Common myeloid progenitor, CD34-positive (primary cell): ENCODE measurements at regions not wholly inside any gene's neighbourhood (a gene's known extent, or its start where the extent isn't known, plus 50 kb on each side); places are given as distances from the start of the nearest gene placed in this dataset.

Experiments used
- CTCF ChIA-PET: fragments of 350-600 bp; sonication (Branson Sonifier 250); formaldehyde crosslinking; loops from one replicate; lab custom pipeline; 2021; ENCODE audit warnings: antibody characterized with exemption; lab: Charles Lee
- POLR2A ChIA-PET: fragments of 350-600 bp; sonication (Branson Sonifier 250); formaldehyde crosslinking; loops from one replicate; lab custom pipeline; 2021; ENCODE audit warnings: antibody characterized with exemption; lab: Charles Lee
- DNase-seq, 3 donors: peaks; one replicate each; pipeline versions ENCODE4 v3.0.0 to v3.0.0-alpha.2; 2013
- H3K27ac ChIP-seq, 2 experiments: 1 replicate in 1 of 2; 2 replicates in 1 of 2; pipeline ENCODE4 v1.7.0; 2013; ENCODE audit warnings: inconsistent platforms in 2 of 2, low read length in 2 of 2, mild to moderate bottlenecking in 2 of 2, low read depth in 1 of 2, moderate library complexity in 1 of 2; ENCODE audit not compliant: severe bottlenecking in 2 of 2, insufficient read depth in 1 of 2, poor library complexity in 1 of 2
- H3K27me3 ChIP-seq, 5 experiments: replicated peaks in 2 of 5; 1 replicate in 3 of 5; 2 replicates in 2 of 5; pipeline versions ENCODE4 v1.6.1 to v1.7.0; 2013; ENCODE audit warnings: low read length in 4 of 5, mild to moderate bottlenecking in 2 of 5, moderate library complexity in 2 of 5, inconsistent platforms in 1 of 5; ENCODE audit not compliant: insufficient read depth in 5 of 5, control insufficient read depth in 4 of 5
- H3K36me3 ChIP-seq, 4 experiments: 1 replicate in 2 of 4; 2 replicates in 2 of 4; pipeline versions ENCODE4 v1.6.1 to v1.7.0; 2013; ENCODE audit warnings: low read length in 3 of 4, control low read depth in 1 of 4, mild to moderate bottlenecking in 1 of 4; ENCODE audit not compliant: control insufficient read depth in 4 of 4, insufficient read depth in 4 of 4
- H3K4me1 ChIP-seq, 4 experiments: 1 replicate in 3 of 4; 2 replicates in 1 of 4; pipeline versions ENCODE4 v1.6.1 to v1.7.1; 2013; ENCODE audit warnings: low read length in 3 of 4, mild to moderate bottlenecking in 3 of 4, control low read depth in 1 of 4, inconsistent platforms in 1 of 4, moderate library complexity in 1 of 4; ENCODE audit not compliant: control insufficient read depth in 4 of 4, insufficient read depth in 4 of 4; ENCODE audit errors: control extremely low read depth in 1 of 4
- H3K4me3 ChIP-seq, 7 experiments: 1 replicate in 4 of 7; 2 replicates in 3 of 7; pipeline versions ENCODE4 v1.5.1 to v1.7.0; 2013; ENCODE audit warnings: mild to moderate bottlenecking in 7 of 7, low read length in 6 of 7, moderate library complexity in 6 of 7, inconsistent platforms in 2 of 7, low read depth in 2 of 7, control low read depth in 1 of 7; ENCODE audit not compliant: insufficient read depth in 4 of 7, control insufficient read depth in 1 of 7; ENCODE audit errors: extremely low read depth in 1 of 7
- H3K9me3 ChIP-seq, 5 experiments: 1 replicate in 4 of 5; 2 replicates in 1 of 5; pipeline versions ENCODE4 v1.6.1 to v1.7.1; 2013; ENCODE audit warnings: low read length in 4 of 5, mild to moderate bottlenecking in 2 of 5, inconsistent platforms in 1 of 5, low read depth in 1 of 5, moderate library complexity in 1 of 5; ENCODE audit not compliant: control insufficient read depth in 4 of 5, insufficient read depth in 2 of 5; ENCODE audit errors: control extremely low read depth in 1 of 5
- whole genome bisulfite sequencing: methylation state at CpG from one replicate; pipeline ENCODE4 v1.1.5; 2013; ENCODE audit not compliant: insufficient coverage; 5-methylcytosine and 5-hydroxymethylcytosine counted together

DNA sequence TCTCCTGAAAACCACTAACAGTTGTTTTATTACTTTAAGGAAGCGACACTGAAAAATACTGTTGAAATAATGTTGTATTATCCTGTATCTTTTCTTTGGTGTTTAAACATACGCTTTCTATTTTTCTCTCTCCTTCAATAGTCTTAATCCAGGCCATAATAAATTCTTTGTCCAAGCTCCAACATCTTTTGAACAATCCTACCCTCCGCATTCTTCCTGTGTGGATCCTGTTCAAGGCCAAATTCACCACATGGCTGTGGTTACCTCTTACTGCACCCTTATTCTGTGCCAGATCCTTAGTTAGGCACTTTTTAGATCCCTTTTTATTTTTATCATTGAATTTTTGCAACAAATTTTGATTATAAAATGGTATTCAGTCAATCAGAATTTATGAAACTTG is 1691.5 kb downstream of the MAT2B start:
- ChIA-PET POLR2A (no interaction called here), CTCF (no interaction called here)
- DNase-seq: no peak
- 100% methylated on average over 1 of the region's 3 CpGs for WGBS
- no peaks in the 10 kb centered on the region for H3K36me3 ChIP-seq
- H3K27me3 ChIP-seq: no peaks in the 10 kb centered on the region
- no peak overlapping the region for H3K27ac ChIP-seq
- no peak overlapping the region for H3K4me3 ChIP-seq
- peaks cover 0 to 5% (median 0%) of the 10 kb centered on the region in 5 experiments for H3K9me3 ChIP-seq
- H3K4me1 ChIP-seq: peaks cover 0 to 7% (median 0%) of the 10 kb centered on the region in 4 experiments

DNA sequence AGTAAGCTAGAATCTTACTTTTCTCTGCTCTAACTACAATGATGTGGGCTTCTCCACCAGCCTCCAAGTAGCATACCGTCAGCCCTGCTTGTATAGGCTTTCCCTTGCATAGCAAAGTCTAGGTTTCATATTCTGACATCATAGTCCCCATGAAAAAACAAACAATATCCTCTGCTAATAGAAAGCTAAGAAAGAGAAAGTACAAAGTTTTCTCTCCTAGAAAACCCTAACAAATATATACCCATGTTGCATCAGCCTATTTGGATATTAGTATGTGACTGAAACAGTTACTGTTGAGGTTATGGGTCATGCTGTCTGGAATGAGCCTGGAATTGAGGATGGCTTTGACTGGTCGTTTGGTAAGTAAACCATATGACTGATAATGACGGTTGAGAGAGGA is 1696.0 kb downstream of the MAT2B start:
- no peak overlapping the region for H3K4me3 ChIP-seq
- peaks cover 0 to 5% (median 0%) of the 10 kb centered on the region in 5 experiments for H3K9me3 ChIP-seq
- DNase-seq: no peak
- POLR2A ChIA-PET: no interaction called here
- no peaks in the 10 kb centered on the region for H3K36me3 ChIP-seq
- no peaks in the 10 kb centered on the region for H3K27me3 ChIP-seq
- no peak overlapping the region for H3K27ac ChIP-seq
- CTCF ChIA-PET: interaction anchor here (0.5 kb wide), 1 partner anchor 25 kb away, joined by 4 read pairs; no protein-coding TSS in a partner anchor
- H3K4me1 ChIP-seq: peaks cover 0 to 7% (median 1%) of the 10 kb centered on the region in 4 experiments
- 100% methylated on average over 1 of the region's 3 CpGs for WGBS

DNA sequence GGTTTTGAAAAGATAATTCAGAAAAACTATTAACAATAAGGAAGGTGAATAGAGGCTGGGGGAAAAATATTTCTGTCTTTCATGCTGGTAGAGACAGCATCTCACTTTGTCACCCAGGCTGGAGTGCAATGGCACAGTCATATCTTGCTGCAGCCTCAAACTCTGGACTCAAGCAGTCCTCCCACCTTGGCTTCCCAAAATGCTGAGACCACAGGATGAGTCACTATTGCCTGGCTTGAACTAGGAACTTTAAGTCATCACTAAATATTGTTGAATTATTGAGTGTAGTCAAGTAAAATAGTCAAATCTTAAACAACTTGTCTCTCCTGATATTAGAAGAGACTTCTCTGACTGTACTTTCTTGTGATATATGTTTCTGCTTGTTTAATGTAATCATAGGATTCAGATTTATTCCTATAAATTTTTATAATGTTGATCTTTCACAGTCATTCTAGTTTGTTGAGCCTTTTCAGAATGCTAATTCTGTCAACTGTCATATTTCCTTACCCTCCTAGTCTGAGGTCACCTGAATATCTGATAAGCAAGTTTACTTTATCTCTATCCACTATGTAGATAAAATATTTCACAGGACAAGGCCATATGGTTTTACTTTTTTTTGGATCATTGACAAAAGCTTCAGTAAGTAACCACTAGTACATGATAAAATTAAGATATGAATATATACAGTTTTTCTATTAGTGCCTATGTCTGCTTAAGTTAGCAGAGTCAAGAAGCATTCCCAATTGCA is 1696.5 kb downstream of the MAT2B start:
- Histone ChIP-seq H3K4me1 (peaks cover 0 to 8% (median 3%) of the 10 kb centered on the region in 4 experiments), H3K9me3 (peaks cover 0 to 5% (median 0%) of the 10 kb centered on the region in 5 experiments), H3K27me3 (no peaks in the 10 kb centered on the region), H3K27ac (no peak overlapping the region), H3K36me3 (no peaks in the 10 kb centered on the region), H3K4me3 (no peak overlapping the region)
- DNase-seq: peak in 2 of 3 donors; percentile 39 to 53
- POLR2A ChIA-PET: no interaction called here
- CTCF ChIA-PET: interaction anchor here (0.5 kb wide), 1 partner anchor 25 kb away, joined by 4 read pairs; no protein-coding TSS in a partner anchor

DNA sequence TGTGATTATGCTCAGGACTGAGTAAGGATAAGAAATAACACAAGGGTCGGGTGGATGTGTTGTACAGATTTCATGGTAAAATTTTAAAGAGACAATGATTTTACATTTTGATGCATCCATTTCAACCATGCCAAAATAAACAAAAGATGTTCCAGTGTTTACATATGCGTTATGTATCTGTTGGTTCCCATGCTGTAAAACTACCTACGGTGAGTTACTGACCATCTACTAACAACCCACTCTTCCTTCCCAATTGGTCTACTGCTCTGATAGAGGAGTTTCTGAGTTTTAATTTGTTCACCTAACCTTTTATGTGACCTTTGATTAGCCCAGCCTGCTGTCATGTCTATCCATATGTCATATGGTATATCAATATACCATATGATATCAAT is 1697.1 kb downstream of the MAT2B start:
- POLR2A ChIA-PET: no interaction called here

DNA sequence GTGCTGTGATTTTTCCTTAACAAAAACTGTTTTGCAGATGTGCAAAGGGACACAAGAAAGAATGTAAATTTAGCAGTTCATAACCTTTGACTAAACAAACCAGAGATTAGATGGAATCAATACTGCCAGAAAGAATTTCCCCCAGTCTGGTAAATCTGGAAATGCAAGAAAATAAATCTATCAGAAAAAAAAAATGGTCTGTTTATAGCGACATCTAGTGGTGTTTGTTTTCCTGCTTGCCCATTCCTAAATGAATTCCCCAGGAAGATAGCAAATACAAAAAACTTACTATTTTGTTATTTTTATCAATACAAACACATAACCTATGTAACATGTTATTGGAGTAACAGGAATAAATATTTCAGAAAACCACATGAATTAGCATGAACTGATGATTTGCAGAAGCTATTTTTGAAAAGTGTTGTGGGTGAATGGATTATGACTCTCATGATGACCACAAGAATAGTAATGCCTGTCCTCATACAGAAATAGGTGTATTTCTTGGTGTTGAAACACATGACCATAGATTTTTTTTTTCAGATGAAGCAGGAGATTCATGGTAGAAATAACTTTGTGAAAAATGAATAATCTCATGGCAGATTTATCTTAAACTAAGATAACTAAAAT is 1703.8 kb downstream of the MAT2B start:
- Histone ChIP-seq H3K9me3 (no peaks in the 10 kb centered on the region), H3K36me3 (no peaks in the 10 kb centered on the region), H3K27me3 (no peaks in the 10 kb centered on the region), H3K27ac (no peak overlapping the region), H3K4me3 (no peak overlapping the region), H3K4me1 (peaks cover 0 to 9% (median 0%) of the 10 kb centered on the region in 4 experiments)
- ChIA-PET POLR2A (no interaction called here), CTCF (interaction anchor here (1.0 to 3.5 kb wide), 3 partner anchors 19 to 181 kb away, joined by 3 to 25 read pairs (median 3); no protein-coding TSS in a partner anchor)
- DNase-seq: peak; percentile 26 to 51 (median 39)
- WGBS: no CpG with 5 or more reads among the region's 1 CpG

More for the DNA sequence above, 1697.1 kb downstream of the MAT2B start:
- H3K4me1 ChIP-seq: peaks cover 0 to 9% (median 3%) of the 10 kb centered on the region in 4 experiments
- CTCF ChIA-PET: interaction anchor here (1.1 kb wide), 1 partner anchor 13 kb away, joined by 3 read pairs; no protein-coding TSS in a partner anchor
- H3K4me3 ChIP-seq: no peak overlapping the region
- no peaks in the 10 kb centered on the region for H3K36me3 ChIP-seq
- H3K27me3 ChIP-seq: no peaks in the 10 kb centered on the region
- WGBS: 100% methylated on average over 2 of the region's 3 CpGs
- H3K9me3 ChIP-seq: peaks cover 0 to 2% (median 0%) of the 10 kb centered on the region in 5 experiments
- H3K27ac ChIP-seq: no peak overlapping the region
- no peak for DNase-seq

DNA sequence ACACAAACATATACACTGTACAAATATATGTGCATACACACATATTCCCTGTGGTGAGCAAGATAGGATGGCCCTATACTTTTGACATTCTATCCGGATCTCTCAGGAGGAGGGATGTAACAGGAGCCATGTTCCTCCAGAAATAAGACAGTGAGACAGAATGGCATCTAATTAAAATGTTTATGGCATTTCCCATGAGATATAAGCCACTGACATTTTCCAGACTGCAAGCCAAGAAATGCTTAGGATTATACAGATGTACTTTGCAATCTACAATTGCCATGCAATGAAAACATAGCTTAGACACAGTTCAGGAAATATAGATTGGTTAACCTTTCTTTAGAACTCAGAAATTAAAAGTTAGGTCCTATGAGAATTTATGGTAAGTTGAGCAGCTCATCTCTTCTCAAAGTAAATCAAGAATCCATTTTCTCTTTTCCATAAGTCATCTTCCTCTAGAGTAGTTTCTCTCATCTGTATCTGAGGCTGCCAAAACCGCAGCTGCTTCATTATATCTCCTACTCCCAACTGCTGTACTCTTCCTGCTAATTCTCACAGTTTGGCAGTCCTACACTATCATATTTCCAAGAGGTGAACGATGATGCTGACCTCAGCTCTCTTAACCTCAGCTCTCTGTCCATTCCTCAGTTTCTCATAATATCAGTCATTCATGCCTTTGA is 1719.1 kb downstream of the MAT2B start:
- Histone ChIP-seq H3K27me3 (no peaks in the 10 kb centered on the region), H3K9me3 (no peaks in the 10 kb centered on the region), H3K27ac (no peak overlapping the region), H3K4me1 (peaks cover 3 to 9% (median 7%) of the 10 kb centered on the region in 4 experiments), H3K36me3 (no peaks in the 10 kb centered on the region), H3K4me3 (no peak overlapping the region)
- 55% methylated on average over 2 of the region's 3 CpGs for WGBS
- POLR2A ChIA-PET: no interaction called here
- CTCF ChIA-PET: interaction anchor here (1.5 kb wide), 1 partner anchor 13 kb away, joined by 4 read pairs; no protein-coding TSS in a partner anchor
- peak in 1 of 3 donors; percentile 22 for DNase-seq
